ENCODE measurements at regions not wholly inside any gene's neighbourhood (a gene's known extent, or its start where the extent isn't known, plus 50 kb on each side); places are given as distances from the start of the nearest gene placed in this dataset.

DNA sequence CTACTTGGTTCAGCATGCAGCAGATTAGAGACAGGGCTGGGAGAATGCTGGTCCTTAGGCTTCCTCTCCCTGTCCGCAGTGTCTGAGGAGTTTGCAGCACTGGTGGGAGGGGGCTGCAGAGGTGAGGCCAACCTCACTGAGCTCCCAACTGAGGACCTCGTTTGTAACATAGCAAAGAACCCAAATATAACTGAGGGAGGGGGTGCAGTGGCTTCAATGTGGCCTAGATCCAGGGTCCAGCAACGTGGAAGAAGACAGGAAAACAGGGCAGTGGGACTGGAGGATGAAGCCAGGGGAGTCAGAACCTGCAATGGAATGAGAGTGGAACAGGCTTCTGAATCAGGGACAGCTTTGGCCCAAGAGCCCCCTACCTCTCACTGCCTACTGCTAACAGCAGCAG, 84.3 kb upstream of the MAFB start:
- Histone ChIP-seq H3K36me3 (ENCODE audit: control insufficient read depth, insufficient read depth, low read length) (no peaks in the 10 kb centered on the region), H3K79me2 (ENCODE audit: control insufficient read depth, insufficient read depth, low read length) (no peaks in the 10 kb centered on the region), H3K4me3 (no peak overlapping the region), H3K9me1 (ENCODE audit: control insufficient read depth, insufficient read depth, low read length) (no peaks in the 10 kb centered on the region), H3K9me3 (replicated peaks; ENCODE audit: control insufficient read depth, insufficient read depth, low read depth, low read length) (no peaks in the 10 kb centered on the region), H3K4me2 (ENCODE audit: insufficient read depth, low read length) (no peak overlapping the region), H3K27me3 (ENCODE audit: control insufficient read depth in 2 of 2, insufficient read depth in 2 of 2, low read length in 2 of 2) (no peaks in the 10 kb centered on the region), H2AFZ (ENCODE audit: low read depth, low read length) (no peak overlapping the region), H3K27ac (ENCODE audit: extremely low read depth, low read depth, low read length) (no peak overlapping the region), H3K4me1 (replicated peaks in 1 of 2; ENCODE audit: control insufficient read depth in 2 of 2, insufficient read depth in 2 of 2, low read length in 2 of 2) (no peaks in the 10 kb centered on the region), H3K9ac (ENCODE audit: insufficient read depth in 1 of 2, low read depth in 2 of 2, low read length in 2 of 2) (no peak overlapping the region), H4K20me1 (replicated peaks; ENCODE audit: control insufficient read depth, insufficient read depth, low read length) (no peaks in the 10 kb centered on the region)
- intact Hi-C loops (cut with micrococcal nuclease): no loop called here
- in situ Hi-C loops (cut with MboI): no loop called here
- ChIA-PET POLR2A (no interaction called here), CTCF (ENCODE audit: low intra/inter-chr PET ratio) (no interaction called here)
- TF ChIP-seq, protein P1, sequence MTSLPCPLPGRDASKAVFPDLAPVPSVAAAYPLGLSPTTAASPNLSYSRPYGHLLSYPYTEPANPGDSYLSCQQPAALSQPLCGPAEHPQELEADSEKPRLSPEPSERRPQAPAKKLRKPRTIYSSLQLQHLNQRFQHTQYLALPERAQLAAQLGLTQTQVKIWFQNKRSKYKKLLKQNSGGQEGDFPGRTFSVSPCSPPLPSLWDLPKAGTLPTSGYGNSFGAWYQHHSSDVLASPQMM (CRISPR knock-in tag; IDR thresholded peaks at IDR 0.05): no peak
- TF ChIP-seq TBL1XR1 (IDR thresholded peaks at IDR 0.05; ENCODE audit: low read length in 2 of 2) (no peak), POLR2B (IDR thresholded peaks at IDR 0.05; ENCODE audit: low read depth, partially characterized antibody) (no peak), PML (IDR thresholded peaks at IDR 0.05; ENCODE audit: low read length) (no peak), ZFP1 (CRISPR knock-in tag; IDR thresholded peaks at IDR 0.05) (no peak), KLF1 (tag; IDR thresholded peaks at IDR 0.05) (no peak), PPARD (CRISPR knock-in tag; IDR thresholded peaks at IDR 0.05) (no peak), NFIX (CRISPR knock-in tag; IDR thresholded peaks at IDR 0.05; ENCODE audit: low read depth) (no peak)
- TF ChIP-seq, protein P2, sequence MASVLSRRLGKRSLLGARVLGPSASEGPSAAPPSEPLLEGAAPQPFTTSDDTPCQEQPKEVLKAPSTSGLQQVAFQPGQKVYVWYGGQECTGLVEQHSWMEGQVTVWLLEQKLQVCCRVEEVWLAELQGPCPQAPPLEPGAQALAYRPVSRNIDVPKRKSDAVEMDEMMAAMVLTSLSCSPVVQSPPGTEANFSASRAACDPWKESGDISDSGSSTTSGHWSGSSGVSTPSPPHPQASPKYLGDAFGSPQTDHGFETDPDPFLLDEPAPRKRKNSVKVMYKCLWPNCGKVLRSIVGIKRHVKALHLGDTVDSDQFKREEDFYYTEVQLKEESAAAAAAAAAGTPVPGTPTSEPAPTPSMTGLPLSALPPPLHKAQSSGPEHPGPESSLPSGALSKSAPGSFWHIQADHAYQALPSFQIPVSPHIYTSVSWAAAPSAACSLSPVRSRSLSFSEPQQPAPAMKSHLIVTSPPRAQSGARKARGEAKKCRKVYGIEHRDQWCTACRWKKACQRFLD (CRISPR knock-in tag; IDR thresholded peaks at IDR 0.05): no peak
- TF ChIP-seq, protein P3, sequence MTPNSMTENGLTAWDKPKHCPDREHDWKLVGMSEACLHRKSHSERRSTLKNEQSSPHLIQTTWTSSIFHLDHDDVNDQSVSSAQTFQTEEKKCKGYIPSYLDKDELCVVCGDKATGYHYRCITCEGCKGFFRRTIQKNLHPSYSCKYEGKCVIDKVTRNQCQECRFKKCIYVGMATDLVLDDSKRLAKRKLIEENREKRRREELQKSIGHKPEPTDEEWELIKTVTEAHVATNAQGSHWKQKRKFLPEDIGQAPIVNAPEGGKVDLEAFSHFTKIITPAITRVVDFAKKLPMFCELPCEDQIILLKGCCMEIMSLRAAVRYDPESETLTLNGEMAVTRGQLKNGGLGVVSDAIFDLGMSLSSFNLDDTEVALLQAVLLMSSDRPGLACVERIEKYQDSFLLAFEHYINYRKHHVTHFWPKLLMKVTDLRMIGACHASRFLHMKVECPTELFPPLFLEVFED (CRISPR knock-in tag; conservative IDR thresholded peaks at IDR 0.05): no peak
- DNase-seq (ENCODE audit: extremely low read depth in 1 of 4, low spot score in 3 of 4): no peak
- ATAC-seq: no peak
- no TSS peak for BruUV-seq (replicated peaks)
- FAIRE-seq: no peak
- WGBS (ENCODE audit: insufficient coverage, low coverage, missing lambda C conversion rate): 0% methylated on average over 3 of the region's 3 CpGs

Data from K562 (cell line).